ENCODE measurements at regions not wholly inside any gene's neighbourhood (a gene's known extent, or its start where the extent isn't known, plus 50 kb on each side); places are given as distances from the start of the nearest gene placed in this dataset.

DNA sequence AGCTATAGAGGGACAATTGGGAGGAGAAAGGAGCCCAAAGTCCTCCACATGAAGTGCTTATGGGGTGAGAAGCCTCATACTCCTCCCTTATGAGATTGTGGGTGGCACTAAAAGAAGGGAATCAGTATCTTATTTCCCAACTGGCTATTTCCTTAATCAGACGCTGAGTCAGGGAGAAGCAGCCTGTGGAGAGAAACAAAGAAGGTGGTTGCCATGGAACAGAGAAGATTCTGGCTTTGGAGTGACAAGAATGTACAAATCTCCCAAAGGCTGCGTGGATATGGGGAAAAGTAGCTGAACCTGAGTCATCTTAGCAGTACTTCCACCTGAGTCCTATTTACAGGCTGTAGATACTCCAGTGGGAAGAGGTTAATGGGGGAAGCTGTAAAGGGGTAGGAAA is 115.8 kb upstream of the CWC22 start:
- no peak for DNase-seq

DNA sequence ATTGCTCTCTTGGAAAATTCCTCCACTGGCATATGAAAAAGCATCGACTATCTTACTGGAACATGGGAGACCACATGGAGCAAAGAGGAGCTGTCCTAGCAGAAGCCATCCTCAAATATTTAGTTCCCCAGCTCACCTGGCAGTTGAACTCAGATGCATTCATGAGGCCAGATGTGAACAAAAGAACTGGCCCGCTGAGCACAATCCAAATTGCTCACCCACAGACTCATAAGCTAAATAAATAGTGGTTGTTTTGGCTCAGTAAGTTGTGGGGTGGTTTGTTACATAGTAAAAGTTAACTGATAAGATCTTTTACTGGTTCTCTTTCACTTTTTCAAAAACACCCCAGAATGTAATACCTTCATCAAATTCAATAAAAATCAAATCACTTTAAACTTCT is 108.6 kb upstream of the CWC22 start:
- no peak for DNase-seq

DNA sequence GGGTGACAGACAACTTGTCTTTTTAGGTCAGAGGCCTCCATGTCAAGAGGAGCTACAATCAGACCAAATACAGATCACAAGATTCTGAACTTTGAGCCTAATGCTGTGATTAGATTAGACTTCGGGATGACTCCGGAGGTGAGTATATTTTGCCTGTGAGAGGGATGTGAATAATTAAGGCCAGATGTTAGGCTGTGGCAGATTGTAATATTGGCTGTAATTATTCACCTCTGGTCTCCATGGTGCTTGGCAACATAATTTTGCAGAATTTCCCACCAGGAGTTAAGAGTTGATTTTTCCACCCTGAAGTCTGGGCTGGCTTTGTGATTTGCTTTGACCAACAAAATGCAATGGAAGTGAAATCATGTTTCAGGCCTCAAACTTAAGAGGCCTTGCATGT is 108.2 kb upstream of the CWC22 start:
- DNase-seq, result no peak

DNA sequence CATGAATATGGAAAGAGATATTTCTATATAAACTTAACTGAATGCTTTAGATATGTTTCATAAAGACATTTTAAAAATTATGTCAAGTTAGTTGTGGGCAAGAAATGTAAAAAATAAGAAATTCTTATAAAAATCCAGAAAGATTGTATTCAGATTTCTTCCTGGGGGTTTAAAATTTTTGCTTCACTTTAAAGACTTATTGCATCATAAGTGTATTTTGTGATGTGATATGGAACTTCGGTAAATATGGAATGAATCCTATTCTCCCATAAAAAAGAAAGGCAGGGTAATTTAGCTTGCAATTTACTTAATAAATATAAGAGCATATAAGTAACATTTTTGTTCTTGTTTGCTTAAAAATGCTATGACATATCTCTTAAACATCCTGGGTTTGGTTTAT is 104.8 kb upstream of the CWC22 start:
- DNase-seq, result no peak

DNA sequence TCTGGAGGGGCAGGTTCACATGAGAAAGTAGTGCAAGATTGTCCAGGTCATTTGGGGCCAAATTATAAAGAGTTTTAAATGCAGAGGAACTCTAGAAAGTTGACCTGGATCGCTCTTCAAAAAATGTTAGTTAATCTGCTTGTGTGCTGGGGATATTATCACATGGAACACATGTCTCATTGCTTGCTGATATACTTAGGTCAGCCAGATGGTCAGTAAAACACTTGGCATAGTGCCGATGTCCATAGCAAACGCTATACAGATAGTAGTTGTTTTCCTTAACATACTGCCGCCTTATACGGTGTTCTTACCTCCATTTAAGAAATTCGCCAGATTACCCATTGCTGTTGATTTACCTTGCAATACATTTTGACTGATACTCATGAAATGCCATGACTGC is 103.4 kb upstream of the CWC22 start:
- DNase-seq, result no peak

DNA sequence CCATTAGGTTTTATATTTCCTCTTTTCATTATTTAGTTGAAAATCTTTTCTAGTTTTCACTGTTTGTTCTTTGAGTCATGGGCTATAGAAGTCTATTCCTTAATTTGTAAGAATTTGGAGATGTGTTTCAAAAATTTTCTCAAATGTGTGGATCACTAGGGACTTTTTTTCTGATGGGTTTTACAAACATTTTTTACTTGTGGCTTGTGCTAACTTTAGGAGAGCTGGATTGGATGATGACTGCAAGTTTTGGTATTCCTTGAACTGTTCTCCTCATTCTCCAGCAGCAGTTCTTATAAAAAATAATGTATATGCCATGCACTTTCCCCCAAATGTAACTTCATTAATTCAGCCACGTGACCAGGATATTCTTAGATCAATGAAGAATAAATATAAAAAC is 94.7 kb upstream of the CWC22 start:
- no peak for DNase-seq

DNA sequence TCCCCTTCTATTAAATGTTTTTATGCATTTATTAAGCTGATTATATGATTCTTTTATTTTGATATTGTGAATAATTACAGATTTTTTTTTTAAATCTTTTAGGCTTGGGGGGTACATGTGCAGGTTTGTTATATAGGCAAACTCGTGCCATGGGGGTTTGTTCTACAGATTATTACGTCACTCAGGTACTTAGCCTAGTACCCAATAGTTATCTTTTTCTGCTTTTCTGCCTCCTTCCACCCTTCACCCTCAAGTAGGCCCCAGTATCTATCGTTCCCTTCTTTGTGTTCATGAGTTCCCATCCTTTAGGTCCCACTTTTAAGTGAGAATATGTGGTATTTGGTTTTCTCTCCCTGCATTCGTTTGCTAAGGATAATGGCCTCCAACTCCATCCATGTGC is 92.2 kb upstream of the CWC22 start:
- DNase-seq, result no peak

DNA sequence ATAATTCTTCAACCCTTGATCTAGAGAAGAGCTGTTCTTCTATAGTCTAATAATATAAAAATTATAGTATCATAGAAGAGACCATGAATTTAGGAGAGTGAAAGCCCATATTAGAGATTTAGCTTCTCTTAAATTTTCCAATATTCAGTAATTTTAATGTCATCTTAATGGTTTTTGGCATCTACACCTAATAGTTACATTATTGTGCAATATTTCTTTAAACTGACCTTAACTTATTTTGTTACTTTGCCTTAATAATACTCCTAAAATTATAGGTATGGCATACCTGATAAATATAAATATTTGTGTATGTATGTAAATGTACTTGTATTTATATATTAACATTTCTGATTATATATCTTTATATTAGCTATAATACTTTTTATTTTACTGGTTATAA is 78.0 kb upstream of the CWC22 start:
- no peak for DNase-seq

DNA sequence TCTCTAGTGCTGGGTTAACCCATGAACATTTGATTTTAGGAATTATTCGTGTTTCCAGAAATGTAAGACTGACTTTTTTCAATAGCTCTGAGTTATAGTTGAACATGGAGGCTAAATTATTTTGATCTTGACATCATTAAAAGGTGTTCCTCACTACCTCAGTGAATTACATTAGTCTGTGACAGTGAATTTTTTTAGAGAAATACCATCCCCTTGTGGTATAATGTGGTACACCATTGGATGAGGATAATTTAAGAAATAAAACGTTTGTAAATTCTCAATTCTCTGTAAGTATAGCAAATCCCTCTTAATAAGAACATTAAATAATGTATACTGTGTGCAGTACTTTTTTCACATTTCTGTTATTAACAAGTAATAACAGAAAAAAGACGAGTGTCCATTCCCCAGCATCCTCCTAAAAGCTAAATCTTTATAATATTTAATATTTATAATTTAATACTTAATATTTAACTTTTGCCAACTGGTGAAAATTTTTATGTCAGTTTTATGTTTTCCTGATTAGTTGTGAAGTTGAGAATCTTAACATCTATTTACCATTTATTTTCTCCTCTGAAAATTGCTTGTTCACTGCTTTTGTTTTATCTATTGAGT is 70.3 kb upstream of the CWC22 start:
- no peak for DNase-seq

DNA sequence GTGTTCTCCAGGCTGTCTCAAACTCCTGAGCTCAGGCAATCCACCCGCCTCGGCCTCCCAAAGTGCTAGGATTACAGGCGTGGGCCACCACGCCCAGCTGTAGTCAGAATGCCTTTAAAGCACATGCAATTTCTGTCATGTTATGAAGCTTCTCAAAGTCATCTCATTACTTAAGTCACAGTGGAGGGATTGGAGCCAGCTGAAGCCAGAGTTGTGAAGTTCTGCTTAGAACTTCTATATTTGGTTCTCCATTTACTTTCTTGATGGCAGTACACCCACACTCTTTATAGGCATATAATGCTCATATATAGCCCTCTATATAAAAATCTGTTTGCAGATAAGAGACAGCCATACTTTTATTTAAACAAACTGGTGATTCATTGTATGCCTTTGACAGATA is 68.8 kb upstream of the CWC22 start:
- DNase-seq, result no peak

DNA sequence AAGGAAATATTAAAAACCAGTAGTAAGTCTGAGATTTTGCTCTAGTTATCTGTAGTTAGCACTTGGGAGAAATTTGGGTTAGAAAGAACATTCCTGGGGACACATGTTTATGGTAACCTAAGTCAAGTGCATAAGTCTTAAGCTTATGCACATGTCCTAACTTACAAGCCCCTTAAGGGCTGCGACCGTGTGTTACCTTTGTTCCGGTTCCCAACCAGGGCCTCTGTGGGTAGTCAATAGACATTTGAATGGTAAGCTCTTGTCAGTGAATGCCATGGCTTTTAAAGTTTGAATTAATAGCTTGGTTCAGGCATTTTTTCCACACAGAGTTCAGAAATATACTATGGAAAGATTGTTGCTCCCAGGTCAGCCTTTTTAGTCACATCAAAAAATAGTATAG is 64.7 kb upstream of the CWC22 start:
- DNase-seq, result no peak

DNA sequence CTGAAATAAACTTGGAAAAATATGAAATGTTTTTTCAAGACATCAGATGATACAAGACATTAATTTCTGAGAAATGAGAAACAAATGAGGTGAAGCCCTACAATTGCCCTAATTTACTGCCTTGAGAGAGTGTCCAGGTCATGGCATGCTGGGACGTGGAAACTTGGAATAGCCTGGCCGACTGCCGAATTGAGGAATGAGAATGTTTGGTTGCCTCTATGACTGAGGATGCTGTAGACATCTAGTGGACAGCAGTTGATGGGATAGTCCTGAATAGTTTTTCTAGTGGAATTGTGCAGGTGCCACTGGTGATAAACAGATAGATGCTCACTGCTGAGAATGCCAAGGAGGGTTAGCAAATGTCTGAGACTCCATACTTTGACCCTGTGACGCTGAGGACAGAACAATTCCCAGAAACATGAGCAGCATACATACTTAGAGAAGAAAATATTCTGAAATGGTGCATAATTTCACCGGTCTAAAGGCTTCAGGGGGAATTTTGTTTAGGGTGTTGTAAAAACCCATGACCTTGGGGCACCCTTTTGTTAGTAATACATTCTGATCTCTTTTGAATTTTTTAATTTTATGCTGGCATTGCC is 56.5 kb upstream of the CWC22 start:
- no peak for DNase-seq

DNA sequence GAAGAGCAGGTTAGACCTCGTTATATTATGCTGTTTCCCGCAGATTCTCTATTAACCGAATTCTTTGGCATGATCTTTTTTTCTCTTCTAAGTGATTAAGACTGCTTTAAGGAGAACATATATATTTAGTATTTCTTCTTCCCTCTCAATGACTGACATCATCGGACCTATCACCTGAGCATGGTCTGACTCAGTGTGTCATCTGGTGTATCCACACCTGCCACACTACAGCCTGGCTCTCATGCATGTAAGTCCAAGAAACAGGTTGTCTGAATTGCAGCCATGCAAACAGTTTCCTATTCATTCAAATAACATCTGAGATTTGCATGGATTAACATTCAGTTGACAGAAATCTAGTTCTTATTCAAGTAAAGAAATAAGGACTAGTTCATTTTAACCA is 55.1 kb upstream of the CWC22 start:
- no peak for DNase-seq

DNA sequence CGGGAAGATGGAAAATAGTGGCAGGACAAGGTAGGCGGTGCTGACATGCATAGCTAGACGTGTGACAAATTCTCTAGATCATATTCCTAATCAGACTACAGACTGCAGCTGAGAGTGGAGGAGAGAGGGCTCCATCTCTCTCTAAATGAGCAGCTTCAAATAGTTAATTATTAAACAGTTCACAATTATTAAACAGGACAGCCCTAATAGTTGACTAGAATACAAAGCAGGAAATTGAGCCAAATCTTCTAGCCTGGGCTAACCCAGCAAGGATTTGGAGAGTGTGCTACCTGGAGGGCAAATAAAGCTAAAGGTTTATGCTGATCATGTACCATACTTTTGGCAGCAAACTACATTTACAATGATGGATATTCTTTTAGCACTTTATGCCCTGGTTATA is 54.4 kb upstream of the CWC22 start:
- no peak for DNase-seq

DNA sequence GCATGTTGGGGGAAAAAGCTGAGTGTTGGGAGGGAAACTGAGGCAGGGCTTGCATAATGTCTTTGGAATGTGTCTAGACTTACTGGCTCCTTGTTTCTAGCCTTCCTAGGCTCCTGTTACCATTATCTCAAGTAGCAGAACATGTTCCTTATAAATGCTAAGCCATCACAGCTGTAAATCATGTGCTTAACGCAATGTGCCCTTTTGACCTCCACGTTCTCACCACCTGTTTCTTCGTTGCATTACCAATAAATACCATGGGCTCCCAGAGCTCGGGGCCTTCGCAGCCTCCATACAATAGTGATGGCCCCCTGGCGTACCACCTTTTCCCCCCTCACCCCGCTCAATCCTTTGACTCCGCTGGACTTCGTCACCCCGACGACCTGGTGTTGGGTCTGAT is 54.0 kb upstream of the CWC22 start:
- DNase-seq, result no peak

DNA sequence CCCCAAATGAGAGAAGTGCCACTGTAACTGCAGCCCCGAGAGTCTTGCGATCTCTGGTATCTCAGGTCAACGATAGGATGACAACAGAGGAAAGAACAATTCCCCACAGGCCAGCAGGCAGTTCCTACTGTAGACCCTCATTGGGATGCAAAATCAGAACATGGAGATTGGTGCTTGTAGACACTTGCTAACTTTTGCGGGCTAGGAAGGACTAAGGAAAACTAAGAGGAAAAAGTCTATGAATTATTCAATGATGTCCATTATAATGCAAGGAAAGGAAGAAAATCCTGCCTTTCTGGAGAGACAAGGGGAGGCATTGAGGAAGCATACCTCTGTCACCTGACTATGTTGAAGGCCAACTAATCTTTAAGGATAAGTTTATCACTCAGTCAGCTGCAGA is 51.9 kb upstream of the CWC22 start:
- no peak for DNase-seq

DNA sequence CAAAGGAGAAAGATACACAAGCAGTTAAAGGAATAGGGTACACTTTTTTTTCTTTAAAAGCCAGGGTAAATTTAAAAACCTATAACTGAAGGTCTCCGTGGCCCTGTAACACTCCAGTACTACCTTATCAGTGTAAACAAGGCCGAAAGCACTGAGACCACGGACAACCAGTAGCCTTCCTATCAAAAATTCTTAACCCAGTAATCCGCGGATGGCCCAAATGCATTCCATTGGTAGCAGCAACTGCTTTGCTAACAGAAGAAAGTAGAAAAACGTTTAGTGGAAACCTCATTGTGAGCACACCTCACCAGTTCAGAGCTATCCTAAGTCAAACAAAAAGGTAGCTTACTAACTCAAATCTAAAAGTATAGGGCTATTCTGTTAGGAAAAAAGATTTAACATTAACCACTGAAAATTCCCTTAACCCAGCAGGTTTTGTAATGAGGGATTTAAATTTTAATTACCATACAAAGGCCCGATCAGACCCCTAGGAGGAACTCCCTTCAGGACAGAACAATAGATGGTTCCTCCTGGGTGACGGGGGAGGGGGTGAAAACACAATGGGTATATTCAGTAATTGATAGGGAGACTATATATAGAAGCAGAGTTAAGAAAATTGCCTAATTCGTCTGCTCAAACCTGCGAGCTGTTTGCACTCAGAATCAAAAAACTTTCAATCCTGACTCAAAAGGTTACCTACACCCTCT is 50.8 kb upstream of the CWC22 start:
- DNase-seq, result no peak

All from T-helper 1 cell (primary cell).